CD14-positive monocyte (primary cell): ENCODE measurements at regions not wholly inside any gene's neighbourhood (a gene's known extent, or its start where the extent isn't known, plus 50 kb on each side); places are given as distances from the start of the nearest gene placed in this dataset.
A peak's percentile ranks its signal among the peaks of the same experiment; 100 is the strongest.

Source experiments
- DNase-seq, 3 donors: peaks; one replicate each; pipeline ENCODE4 v3.0.0-alpha.2; 2011 to 2022
- H2AFZ ChIP-seq: 2 replicates; pipeline ENCODE4 v1.6.0; 2012; ENCODE audit warnings: mild to moderate bottlenecking, low read depth, low read length, inconsistent platforms; ENCODE audit not compliant: insufficient read depth, poor library complexity, severe bottlenecking
- H3K27ac ChIP-seq, 2 donors: 1 replicate in 1 of 2; 2 replicates in 1 of 2; pipeline ENCODE4 v1.5.1; 2012 to 2013; ENCODE audit warnings: low read length in 2 of 2, control low read depth in 1 of 2, inconsistent platforms in 1 of 2, low read depth in 1 of 2, mild to moderate bottlenecking in 1 of 2
- H3K27me3 ChIP-seq, 2 donors: one replicate each; pipeline versions ENCODE4 v1.6.0 to v1.6.1; 2011 to 2013; ENCODE audit warnings: low read length in 2 of 2; ENCODE audit not compliant: control insufficient read depth in 2 of 2, insufficient read depth in 2 of 2
- H3K36me3 ChIP-seq, 2 donors: replicated peaks in 1 of 2; 1 replicate in 1 of 2; 2 replicates in 1 of 2; pipeline versions ENCODE4 v1.5.1 to v1.6.1; 2012 to 2013; ENCODE audit warnings: low read length in 2 of 2, control low read depth in 1 of 2, inconsistent platforms in 1 of 2, mild to moderate bottlenecking in 1 of 2; ENCODE audit not compliant: insufficient read depth in 2 of 2, control insufficient read depth in 1 of 2
- H3K4me1 ChIP-seq, 2 donors: 1 replicate in 1 of 2; 2 replicates in 1 of 2; pipeline versions ENCODE4 v1.5.1 to v1.6.1; 2012 to 2013; ENCODE audit warnings: low read length in 2 of 2, control low read depth in 1 of 2, inconsistent platforms in 1 of 2, mild to moderate bottlenecking in 1 of 2, moderate library complexity in 1 of 2; ENCODE audit not compliant: insufficient read depth in 2 of 2, control insufficient read depth in 1 of 2
- H3K4me2 ChIP-seq: replicated peaks from 2 replicates; pipeline ENCODE3; 2012; ENCODE audit warnings: low read length, moderate library complexity, mild to moderate bottlenecking; ENCODE audit not compliant: poor library complexity, severe bottlenecking; ENCODE audit errors: extremely low read depth
- H3K4me3 ChIP-seq, 3 experiments: fragments of 200-600 bp in 1 of 3; sonication (generic) in 1 of 3; replicated peaks in 1 of 3; 1 replicate in 2 of 3; 2 replicates in 1 of 3; pipeline ENCODE4 v1.5.1; 2011 to 2013; ENCODE audit warnings: low read length in 3 of 3, mild to moderate bottlenecking in 3 of 3, control low read depth in 2 of 3, low read depth in 2 of 3, inconsistent platforms in 1 of 3, moderate library complexity in 1 of 3
- H3K79me2 ChIP-seq: 2 replicates; pipeline ENCODE4 v1.6.0; 2012; ENCODE audit warnings: mild to moderate bottlenecking, control low read depth, inconsistent platforms, low read length, moderate library complexity; ENCODE audit not compliant: insufficient read depth
- H3K9ac ChIP-seq: 2 replicates; pipeline ENCODE4 v1.6.0; 2017; ENCODE audit warnings: low read length, mild to moderate bottlenecking; ENCODE audit not compliant: insufficient read depth, poor library complexity, severe bottlenecking
- H3K9me3 ChIP-seq, 2 donors: replicated peaks in 1 of 2; 1 replicate in 1 of 2; 2 replicates in 1 of 2; pipeline versions ENCODE4 v1.5.1 to v1.6.1; 2012 to 2013; ENCODE audit warnings: low read length in 2 of 2, control low read depth in 1 of 2; ENCODE audit not compliant: control insufficient read depth in 1 of 2, insufficient read depth in 1 of 2
- H4K20me1 ChIP-seq: 2 replicates; pipeline ENCODE4 v1.6.0; 2012; ENCODE audit warnings: mild to moderate bottlenecking, low read length, control low read depth, moderate library complexity; ENCODE audit not compliant: insufficient read depth
- H3K27ac Mint-ChIP-seq, 7 donors: one replicate each; pipeline ENCODE4 v1.8.0; 2020; ENCODE audit warnings: mild to moderate bottlenecking in 7 of 7, mixed read lengths in 7 of 7, moderate library complexity in 6 of 7, inconsistent platforms in 2 of 7
- H3K27me3 Mint-ChIP-seq, 3 donors: one replicate each; pipeline ENCODE4 v1.8.0; 2021 to 2022; ENCODE audit warnings: low read depth in 3 of 3, mild to moderate bottlenecking in 3 of 3, mixed read lengths in 3 of 3, moderate library complexity in 3 of 3, inconsistent platforms in 1 of 3
- H3K36me3 Mint-ChIP-seq, 2 donors: one replicate each; pipeline ENCODE4 v1.8.0; 2020; ENCODE audit warnings: mixed read lengths in 2 of 2, inconsistent platforms in 1 of 2, mild to moderate bottlenecking in 1 of 2
- H3K4me1 Mint-ChIP-seq: one replicate; pipeline ENCODE4 v1.8.0; 2020; ENCODE audit warnings: mild to moderate bottlenecking, mixed read lengths
- H3K4me3 Mint-ChIP-seq, 2 donors: one replicate each; pipeline ENCODE4 v1.8.0; 2020; ENCODE audit warnings: mild to moderate bottlenecking in 2 of 2, mixed read lengths in 2 of 2, moderate library complexity in 1 of 2
- H3K9me3 Mint-ChIP-seq, 7 donors: one replicate each; pipeline ENCODE4 v1.8.0; 2020 to 2022; ENCODE audit warnings: mixed read lengths in 7 of 7, mild to moderate bottlenecking in 6 of 7, moderate library complexity in 6 of 7, inconsistent platforms in 2 of 7
- WGBS: methylation state at CpG from one replicate; pipeline ENCODE4 v1.1.5; 2013; ENCODE audit warnings: missing lambda C conversion rate; ENCODE audit not compliant: insufficient coverage; 5-methylcytosine and 5-hydroxymethylcytosine counted together
- intact Hi-C, 2 donors: fragments of 100-400 bp; cut with micrococcal nuclease; formaldehyde crosslinking; loops; one replicate each; pipeline versions ENCODE4 v1.15.0 to v1.15.1; 2023
- TF ChIP-seq, protein P1 (sequence below): fragments of 200-600 bp; IDR thresholded peaks from one replicate; pipeline ENCODE4 v1.8.0; 2022; ENCODE audit warnings: antibody characterized with exemption, mild to moderate bottlenecking

- Histone ChIP-seq H3K27ac (no peak overlapping the region), H3K4me2 (no peak overlapping the region), H3K36me3 (no peaks in the 10 kb centered on the region), H3K79me2 (no peaks in the 10 kb centered on the region), H4K20me1 (no peaks in the 10 kb centered on the region), H3K4me1 (peaks cover 10 to 11% of the 10 kb centered on the region in 2 donors), H3K9me3 (no peaks in the 10 kb centered on the region), H2AFZ (no peak overlapping the region), H3K27me3 (peaks cover 0 to 3% of the 10 kb centered on the region in 2 donors), H3K9ac (no peak overlapping the region), H3K4me3 (no peak overlapping the region)
- Mint-ChIP-seq H3K4me1 (peaks cover 17% of the 10 kb centered on the region), H3K27me3 (peaks cover 5 to 16% (median 14%) of the 10 kb centered on the region in 3 donors), H3K9me3 (peaks cover 0 to 1% (median 0%) of the 10 kb centered on the region in 7 donors), H3K36me3 (no peaks in the 10 kb centered on the region), H3K4me3 (no peak overlapping the region), H3K27ac (no peak overlapping the region)
- intact Hi-C loops = loop anchor here (10.0 kb wide), 2 partner anchors 401 to 651 kb away; no protein-coding TSS in a partner anchor
- DNase-seq = peak; percentile 25 to 39 (median 37)
- TF ChIP-seq, protein P1, sequence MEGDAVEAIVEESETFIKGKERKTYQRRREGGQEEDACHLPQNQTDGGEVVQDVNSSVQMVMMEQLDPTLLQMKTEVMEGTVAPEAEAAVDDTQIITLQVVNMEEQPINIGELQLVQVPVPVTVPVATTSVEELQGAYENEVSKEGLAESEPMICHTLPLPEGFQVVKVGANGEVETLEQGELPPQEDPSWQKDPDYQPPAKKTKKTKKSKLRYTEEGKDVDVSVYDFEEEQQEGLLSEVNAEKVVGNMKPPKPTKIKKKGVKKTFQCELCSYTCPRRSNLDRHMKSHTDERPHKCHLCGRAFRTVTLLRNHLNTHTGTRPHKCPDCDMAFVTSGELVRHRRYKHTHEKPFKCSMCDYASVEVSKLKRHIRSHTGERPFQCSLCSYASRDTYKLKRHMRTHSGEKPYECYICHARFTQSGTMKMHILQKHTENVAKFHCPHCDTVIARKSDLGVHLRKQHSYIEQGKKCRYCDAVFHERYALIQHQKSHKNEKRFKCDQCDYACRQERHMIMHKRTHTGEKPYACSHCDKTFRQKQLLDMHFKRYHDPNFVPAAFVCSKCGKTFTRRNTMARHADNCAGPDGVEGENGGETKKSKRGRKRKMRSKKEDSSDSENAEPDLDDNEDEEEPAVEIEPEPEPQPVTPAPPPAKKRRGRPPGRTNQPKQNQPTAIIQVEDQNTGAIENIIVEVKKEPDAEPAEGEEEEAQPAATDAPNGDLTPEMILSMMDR = peak; percentile 65
- no CpG with 5 or more reads among the region's 3 CpGs for WGBS
Observed at GRCh38 chr9:91033797-91034196, 232.2 kb downstream of the SYK start.

- Histone ChIP-seq H2AFZ (no peak overlapping the region), H3K27ac (no peak overlapping the region), H3K79me2 (no peaks in the 10 kb centered on the region), H3K4me3 (no peak overlapping the region), H3K9me3 (no peaks in the 10 kb centered on the region), H3K9ac (no peak overlapping the region), H3K27me3 (peaks cover 0 to 3% of the 10 kb centered on the region in 2 donors), H4K20me1 (no peaks in the 10 kb centered on the region), H3K4me2 (no peak overlapping the region), H3K4me1 (peaks cover 10 to 11% of the 10 kb centered on the region in 2 donors), H3K36me3 (no peaks in the 10 kb centered on the region)
- H3K36me3 Mint-ChIP-seq = no peaks in the 10 kb centered on the region
- H3K4me1 Mint-ChIP-seq = peaks cover 17% of the 10 kb centered on the region
- peaks cover 0 to 1% (median 0%) of the 10 kb centered on the region in 7 donors for H3K9me3 Mint-ChIP-seq
- 94% methylated on average over 9 of the region's 9 CpGs for WGBS
- peaks cover 5 to 14% (median 14%) of the 10 kb centered on the region in 3 donors for H3K27me3 Mint-ChIP-seq
- intact Hi-C loops = loop anchor here (10.0 kb wide), 2 partner anchors 400 to 650 kb away; no protein-coding TSS in a partner anchor
- DNase-seq = no peak
- TF ChIP-seq, protein P1 = no peak
- peak overlapping the region in 1 of 7 donors; percentile 43 for H3K27ac Mint-ChIP-seq
- no peak overlapping the region for H3K4me3 Mint-ChIP-seq
Observed at GRCh38 chr9:91034521-91034920, 232.9 kb downstream of the SYK start.
